GM12873 (cell line): ENCODE measurements at regions not wholly inside any gene's neighbourhood (a gene's known extent, or its start where the extent isn't known, plus 50 kb on each side); places are given as distances from the start of the nearest gene placed in this dataset.

Experiments used
- CTCF ChIP-seq: IDR thresholded peaks from 2 replicates; pipeline ENCODE4 v1.5.1; 2012; ENCODE audit warnings: low read depth, mild to moderate bottlenecking, moderate library complexity, low read length, control low read depth; ENCODE audit not compliant: insufficient read depth; ENCODE audit errors: missing control alignments

GRCh38 chr9:115169003-115169402 lies 51.0 kb upstream of the TNC start:
- TF ChIP-seq CTCF, result no peak

GRCh38 chr9:115170358-115171073 lies 52.6 kb upstream of the TNC start:
- no peak for TF ChIP-seq CTCF

DNA sequence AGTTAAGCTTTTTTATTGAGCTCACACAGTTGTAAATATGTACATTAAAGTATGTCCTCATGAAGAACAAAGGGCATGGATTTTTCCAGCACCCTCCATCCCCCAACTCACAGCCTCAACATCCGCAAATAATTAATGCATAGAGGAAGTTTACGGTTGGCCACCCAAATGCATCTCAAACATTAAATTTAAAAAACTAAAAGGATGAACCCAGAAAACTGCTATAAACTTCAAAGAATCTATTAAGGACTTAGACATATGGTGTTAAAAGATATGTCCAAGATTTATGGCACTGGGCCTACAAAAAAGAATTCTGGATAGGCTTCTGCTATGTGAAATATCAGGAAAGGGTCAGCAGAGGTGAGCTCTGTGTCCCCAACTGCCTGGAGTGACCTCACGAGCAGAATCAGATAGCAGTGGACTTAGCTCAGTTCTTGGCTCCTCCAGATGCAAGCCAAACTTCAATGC lies 54.0 kb upstream of the TNC start:
- TF ChIP-seq CTCF, result no peak

- TF ChIP-seq CTCF, result no peak
Measured at GRCh38 chr9:115182264-115182663, 64.3 kb upstream of the TNC start.

GRCh38 chr9:115183436-115183835 lies 65.5 kb upstream of the TNC start:
- TF ChIP-seq CTCF, result no peak

- no peak for TF ChIP-seq CTCF
Measured at GRCh38 chr9:115189686-115190085, 71.7 kb upstream of the TNC start.

DNA sequence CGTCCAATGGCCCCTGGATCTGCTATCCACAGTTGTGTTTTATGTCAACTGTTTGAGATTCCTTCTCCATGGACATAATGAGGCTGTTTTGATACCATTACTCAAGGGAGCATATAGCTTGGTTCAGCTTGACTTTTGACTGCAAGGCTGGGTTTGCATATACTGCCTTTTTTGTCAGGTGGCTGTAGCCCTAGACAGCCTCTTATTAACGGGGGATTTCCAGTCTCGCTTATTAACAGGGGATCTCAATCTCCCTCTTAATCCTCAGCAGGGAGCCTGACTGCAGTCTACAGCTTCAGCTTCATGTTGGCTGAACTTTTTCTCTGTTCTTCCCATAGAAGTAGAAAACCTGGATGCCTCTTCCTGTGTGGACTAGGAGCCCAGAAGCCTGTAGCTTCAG lies 73.7 kb upstream of the TNC start:
- no peak for TF ChIP-seq CTCF
